Natural killer cell (primary cell): ENCODE measurements at regions not wholly inside any gene's neighbourhood (a gene's known extent, or its start where the extent isn't known, plus 50 kb on each side); places are given as distances from the start of the nearest gene placed in this dataset.
"Not testable (repeated sequence)": the region's sequence is repeated elsewhere in the genome, so short reads cannot be mapped to it uniquely, and the experiment has no call there.

ENCODE experiments used
- ATAC-seq, 3 donors: fragments of 150-1000 bp in 2 of 3; fragments of 200-7000 bp in 1 of 3; cut with Tn5 transposase; 1 replicate in 1 of 3; 2 replicates in 2 of 3; pipeline ENCODE4 v1.10.0; 2021; ENCODE audit warnings: mild to moderate bottlenecking in 2 of 3, moderate library complexity in 2 of 3
- DNase-seq, 2 donors: peaks; one replicate each; pipeline versions ENCODE4 v3.0.0 to v3.0.0-alpha.2; 2013 to 2021; ENCODE audit warnings: mixed read lengths in 1 of 2
- H3K27ac ChIP-seq: one replicate; pipeline ENCODE4 v1.5.1; 2013; ENCODE audit warnings: mild to moderate bottlenecking, low read length
- H3K27me3 ChIP-seq: one replicate; pipeline ENCODE4 v1.6.1; 2013; ENCODE audit warnings: low read length; ENCODE audit not compliant: control insufficient read depth, insufficient read depth
- H3K36me3 ChIP-seq: one replicate; pipeline ENCODE4 v1.6.1; 2013; ENCODE audit warnings: low read length; ENCODE audit not compliant: control insufficient read depth, insufficient read depth
- H3K4me1 ChIP-seq: one replicate; pipeline ENCODE4 v1.6.1; 2013; ENCODE audit warnings: low read length; ENCODE audit not compliant: control insufficient read depth, insufficient read depth
- H3K4me3 ChIP-seq: one replicate; pipeline ENCODE4 v1.5.1; 2013; ENCODE audit warnings: low read length
- H3K9me3 ChIP-seq: one replicate; pipeline ENCODE4 v1.6.1; 2013; ENCODE audit warnings: low read length; ENCODE audit not compliant: control insufficient read depth, insufficient read depth
- H3K27ac Mint-ChIP-seq, 2 donors: one replicate each; pipeline ENCODE4 v1.8.0; 2022; ENCODE audit warnings: mild to moderate bottlenecking in 2 of 2, mixed read lengths in 2 of 2, moderate library complexity in 1 of 2
- H3K27me3 Mint-ChIP-seq, 2 donors: one replicate each; pipeline ENCODE4 v1.8.0; 2022; ENCODE audit warnings: low read depth in 2 of 2, mixed read lengths in 2 of 2
- H3K36me3 Mint-ChIP-seq: one replicate; pipeline ENCODE4 v1.8.0; 2022; ENCODE audit warnings: mixed read lengths
- H3K4me1 Mint-ChIP-seq, 2 donors: one replicate each; pipeline ENCODE4 v1.8.0; 2022; ENCODE audit warnings: mixed read lengths in 2 of 2
- H3K4me3 Mint-ChIP-seq: one replicate; pipeline ENCODE4 v1.8.0; 2022; ENCODE audit warnings: mild to moderate bottlenecking, moderate library complexity, mixed read lengths
- H3K9me3 Mint-ChIP-seq, 2 donors: one replicate each; pipeline ENCODE4 v1.8.0; 2022; ENCODE audit warnings: mixed read lengths in 2 of 2
- CTCF ChIP-seq: fragments of 200-600 bp; IDR thresholded peaks from one replicate; pipeline ENCODE4 v1.8.0; 2022; ENCODE audit warnings: antibody characterized with exemption
- WGBS: methylation state at CpG from one replicate; pipeline ENCODE4 v1.1.7; 2013; ENCODE audit warnings: missing lambda C conversion rate; ENCODE audit not compliant: insufficient coverage; 5-methylcytosine and 5-hydroxymethylcytosine counted together
- intact Hi-C: fragments of 100-400 bp; cut with micrococcal nuclease; formaldehyde crosslinking; loops from one replicate; pipeline ENCODE4 v1.14.2; 2022

- no peak for TF ChIP-seq CTCF
- H3K36me3 Mint-ChIP-seq, result no peaks in the 10 kb centered on the region
- DNase-seq (no peak), ATAC-seq (no peak)
- H3K27ac Mint-ChIP-seq, result no peak overlapping the region
- H3K4me1 ChIP-seq, result no peaks in the 10 kb centered on the region
- H3K9me3 Mint-ChIP-seq, result no peaks in the 10 kb centered on the region
- peaks cover 23 to 31% of the 10 kb centered on the region in 2 donors for H3K27me3 Mint-ChIP-seq
- no peak overlapping the region for H3K27ac ChIP-seq
- H3K27me3 ChIP-seq, result no peaks in the 10 kb centered on the region
- no peaks in the 10 kb centered on the region for H3K4me1 Mint-ChIP-seq
- 72% methylated on average over 4 of the region's 4 CpGs for WGBS
- H3K36me3 ChIP-seq, result no peaks in the 10 kb centered on the region
- intact Hi-C loops, result no loop called here
- H3K9me3 ChIP-seq, result no peaks in the 10 kb centered on the region
- no peak overlapping the region for H3K4me3 Mint-ChIP-seq
- H3K4me3 ChIP-seq, result no peak overlapping the region
Observed at GRCh38 chr11:44472916-44473315, 92.5 kb upstream of the CD82 start.

- Histone ChIP-seq H3K36me3 (no peaks in the 10 kb centered on the region), H3K9me3 (no peaks in the 10 kb centered on the region), H3K27me3 (no peaks in the 10 kb centered on the region), H3K27ac (no peak overlapping the region), H3K4me3 (no peak overlapping the region), H3K4me1 (no peaks in the 10 kb centered on the region)
- Mint-ChIP-seq H3K9me3 (no peaks in the 10 kb centered on the region), H3K4me3 (no peak overlapping the region), H3K4me1 (no peaks in the 10 kb centered on the region), H3K27me3 (peaks cover 22 to 29% of the 10 kb centered on the region in 2 donors), H3K27ac (no peak overlapping the region), H3K36me3 (no peaks in the 10 kb centered on the region)
- WGBS, result 90% methylated on average over 5 of the region's 5 CpGs
- TF ChIP-seq CTCF, result no peak
- DNase-seq, result no peak
- intact Hi-C loops, result no loop called here
- peak in 1 of 3 donors; percentile 11 for ATAC-seq
Observed at GRCh38 chr11:44474702-44475101, 90.8 kb upstream of the CD82 start.

GRCh38 chr11:44475114-44475686, 90.3 kb upstream of the CD82 start:
- Mint-ChIP-seq H3K27ac (no peak overlapping the region), H3K27me3 (peaks cover 19 to 24% of the 10 kb centered on the region in 2 donors), H3K4me3 (no peak overlapping the region), H3K9me3 (no peaks in the 10 kb centered on the region), H3K36me3 (no peaks in the 10 kb centered on the region), H3K4me1 (no peaks in the 10 kb centered on the region)
- ATAC-seq, result no peak
- no peaks in the 10 kb centered on the region for H3K4me1 ChIP-seq
- no peak for TF ChIP-seq CTCF
- intact Hi-C loops, result no loop called here
- H3K27me3 ChIP-seq, result no peaks in the 10 kb centered on the region
- H3K36me3 ChIP-seq, result no peaks in the 10 kb centered on the region
- WGBS, result 35% methylated on average over 10 of the region's 10 CpGs
- no peak overlapping the region for H3K27ac ChIP-seq
- H3K4me3 ChIP-seq, result no peak overlapping the region
- DNase-seq, result no peak
- no peaks in the 10 kb centered on the region for H3K9me3 ChIP-seq

- intact Hi-C loops, H3K4me1 Mint-ChIP-seq, H3K27me3 Mint-ChIP-seq, H3K27ac Mint-ChIP-seq, H3K9me3 ChIP-seq, H3K36me3 Mint-ChIP-seq, H3K4me3 Mint-ChIP-seq, H3K4me1 ChIP-seq, ATAC-seq, H3K9me3 Mint-ChIP-seq, H3K27ac ChIP-seq, H3K4me3 ChIP-seq, H3K36me3 ChIP-seq, DNase-seq, H3K27me3 ChIP-seq: not testable (repeated sequence)
- no CpG with 5 or more reads among the region's 4 CpGs for WGBS
Observed at GRCh38 chr11:44482338-44482737, 83.1 kb upstream of the CD82 start.
